ENCODE measurements at regions not wholly inside any gene's neighbourhood (a gene's known extent, or its start where the extent isn't known, plus 50 kb on each side); places are given as distances from the start of the nearest gene placed in this dataset.

DNA sequence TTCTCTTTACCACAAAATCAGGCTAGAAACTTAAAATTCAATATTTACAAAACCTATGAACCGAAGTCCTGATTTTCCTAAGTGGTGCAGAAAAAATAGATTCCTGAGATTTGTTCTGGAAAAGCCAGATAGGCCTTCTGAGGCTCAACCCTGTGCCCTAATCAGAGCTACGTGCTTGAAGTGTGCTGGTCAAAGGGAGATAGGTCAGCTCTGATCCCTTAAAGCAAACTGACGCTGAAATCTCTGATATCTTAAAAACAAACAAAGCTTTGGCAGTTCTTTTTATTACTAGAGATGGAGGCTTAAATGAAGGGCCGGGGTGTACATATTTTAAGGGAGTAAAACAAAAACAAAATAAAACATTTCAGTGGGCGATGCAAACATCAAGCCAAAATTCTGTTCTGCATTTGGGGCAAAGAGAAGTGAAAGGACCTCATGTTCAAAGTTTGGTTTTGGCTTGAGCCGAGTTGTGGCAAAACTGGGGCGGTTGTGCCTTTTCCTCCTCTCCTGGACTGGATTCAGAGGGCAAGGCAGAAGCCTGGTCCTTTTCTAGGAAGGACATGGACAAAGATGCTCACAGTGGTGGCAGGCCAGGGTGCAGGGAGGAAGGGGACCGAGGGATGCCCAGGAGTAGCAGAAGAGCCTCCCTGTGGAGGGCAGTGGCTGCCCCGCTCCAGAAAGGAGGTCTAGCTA lies 295.0 kb downstream of the CDCA7 start:
- DNase-seq, result no peak

DNA sequence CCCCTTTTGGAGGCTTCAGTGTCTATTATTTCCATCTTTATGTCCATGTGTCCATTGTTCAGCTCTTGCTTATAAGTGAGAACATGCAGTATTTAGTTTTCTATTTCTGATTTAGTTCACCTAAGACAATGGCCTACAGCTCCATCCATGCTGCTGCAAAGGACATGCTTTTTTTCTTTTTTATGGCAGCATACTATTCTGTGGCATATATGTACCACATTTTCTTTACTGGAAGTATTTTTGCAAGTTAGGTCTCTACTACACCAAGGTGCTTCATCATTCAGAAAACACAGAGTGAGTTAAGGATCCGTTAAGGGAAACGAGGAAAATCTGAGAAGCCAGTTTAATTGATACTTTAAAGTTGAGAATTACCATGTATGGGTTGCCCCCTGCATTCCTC lies 297.2 kb downstream of the CDCA7 start:
- DNase-seq, result no peak

DNA sequence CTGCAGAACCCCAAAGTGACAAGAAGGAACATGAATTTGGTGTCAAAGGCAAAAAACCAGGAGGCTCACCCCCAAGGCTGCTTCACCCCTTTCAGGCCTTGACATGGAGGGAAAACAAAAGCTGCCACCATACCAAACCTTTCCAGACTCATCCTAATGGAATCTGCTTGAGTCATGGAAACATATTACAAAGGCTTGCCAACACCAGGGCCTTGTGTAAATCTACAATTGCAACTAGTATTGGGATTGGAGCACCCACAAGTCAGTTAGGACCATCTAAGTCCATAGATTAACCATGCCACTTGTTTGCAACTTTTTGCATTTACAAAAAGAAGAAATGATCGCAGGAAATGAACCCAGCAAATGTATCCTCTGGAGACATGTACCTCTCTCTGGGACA lies 297.6 kb downstream of the CDCA7 start:
- DNase-seq, result no peak

DNA sequence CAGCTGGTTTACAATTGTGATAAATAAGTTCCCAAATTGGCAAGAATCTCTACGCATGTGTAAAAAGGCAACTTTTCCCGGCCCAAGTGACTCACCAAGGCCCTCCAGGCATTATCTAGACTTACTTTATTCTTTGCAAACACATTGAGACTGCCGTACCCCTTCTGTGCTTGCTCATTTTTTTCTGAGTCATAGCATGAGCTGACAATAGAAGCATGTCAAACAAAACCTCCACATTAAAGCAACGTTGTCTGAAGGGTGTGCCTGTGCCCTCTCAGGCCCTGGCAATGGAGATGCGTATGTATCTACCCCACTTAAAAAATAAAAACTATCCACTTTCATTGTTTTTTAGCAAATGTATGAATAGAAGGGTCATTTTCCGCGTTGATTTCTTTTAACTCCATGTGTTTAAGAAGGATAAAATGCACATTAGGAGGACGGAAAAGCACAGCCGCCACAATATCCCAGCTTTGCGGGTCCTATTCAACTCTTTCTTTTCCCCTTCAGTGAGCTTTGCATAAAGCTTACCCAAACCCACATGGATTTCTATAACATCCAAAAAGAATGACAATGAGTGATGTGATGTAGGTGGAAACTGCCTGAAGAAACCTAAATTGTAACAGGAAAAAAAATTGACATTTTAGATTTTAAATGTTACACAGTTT lies 298.2 kb downstream of the CDCA7 start:
- DNase-seq, result no peak

DNA sequence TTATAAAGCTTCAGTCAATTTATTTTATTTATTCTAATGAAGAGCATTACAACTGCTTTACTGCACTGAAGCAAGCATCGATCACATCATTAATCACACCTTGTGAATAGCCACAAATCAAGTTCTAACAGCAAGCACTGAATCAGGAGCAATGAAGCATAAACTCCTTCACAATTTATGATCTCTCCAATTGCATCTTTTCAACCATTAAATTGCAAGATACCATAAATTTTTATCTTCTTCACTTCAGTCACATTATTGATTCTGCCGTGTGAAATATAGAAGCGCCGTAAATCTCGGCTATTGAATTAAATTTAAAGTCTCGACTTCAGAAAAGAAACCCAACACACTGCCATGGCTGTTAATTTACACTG lies 298.7 kb downstream of the CDCA7 start:
- no peak for DNase-seq

DNA sequence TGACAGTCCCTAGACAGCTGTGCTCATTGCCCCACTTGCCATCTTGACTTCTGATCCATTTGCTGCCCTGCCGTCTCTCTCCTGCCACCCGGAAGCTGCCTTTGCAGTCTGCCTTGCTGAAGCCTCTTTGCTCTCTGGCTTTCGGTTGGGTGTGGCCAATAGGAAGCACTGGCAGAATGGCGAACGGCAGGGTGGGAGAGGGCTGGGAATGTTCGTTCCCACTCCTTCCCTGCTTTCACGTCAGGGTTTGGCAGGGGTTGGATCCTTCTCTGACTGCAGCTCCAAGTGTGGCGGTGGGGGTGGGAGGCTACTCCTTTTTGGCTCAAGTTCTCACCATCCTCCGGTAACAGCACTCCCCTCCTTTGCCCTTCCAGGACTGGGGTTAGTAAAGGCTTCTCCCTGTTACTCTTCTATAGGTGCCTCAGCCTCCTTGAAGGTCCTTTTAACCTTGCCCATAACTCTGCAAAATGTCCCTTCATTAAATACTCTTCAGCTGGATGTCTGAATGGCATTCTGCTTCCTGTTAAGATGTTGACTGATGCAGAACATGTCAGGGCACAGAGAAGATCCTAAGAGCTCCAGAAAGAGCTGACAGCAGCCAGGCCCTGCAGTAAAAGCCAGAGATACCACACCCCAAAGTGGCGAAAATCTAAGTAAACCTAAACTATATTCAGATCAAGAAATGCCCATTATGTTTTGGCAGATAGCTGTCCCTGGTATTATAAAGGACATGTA lies 299.7 kb downstream of the CDCA7 start:
- no peak for DNase-seq

DNA sequence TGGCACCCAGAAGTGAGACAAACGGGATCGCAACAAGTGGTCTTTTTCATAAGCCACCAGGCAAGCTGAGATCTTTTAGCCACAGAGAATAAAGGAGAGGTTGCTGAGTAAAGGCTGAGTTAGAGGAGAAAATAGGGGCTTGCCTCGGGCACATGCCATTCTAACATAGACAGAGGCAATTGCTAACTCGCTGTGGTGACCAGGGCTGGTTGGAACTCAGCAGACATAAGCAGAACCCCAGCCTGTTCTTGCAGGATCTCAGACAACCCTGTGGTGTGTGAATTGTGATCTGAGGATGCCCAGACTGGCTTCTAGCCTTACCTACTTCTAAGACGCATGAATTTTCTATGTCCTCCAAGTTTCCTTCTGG lies 300.2 kb downstream of the CDCA7 start:
- DNase-seq, result no peak

DNA sequence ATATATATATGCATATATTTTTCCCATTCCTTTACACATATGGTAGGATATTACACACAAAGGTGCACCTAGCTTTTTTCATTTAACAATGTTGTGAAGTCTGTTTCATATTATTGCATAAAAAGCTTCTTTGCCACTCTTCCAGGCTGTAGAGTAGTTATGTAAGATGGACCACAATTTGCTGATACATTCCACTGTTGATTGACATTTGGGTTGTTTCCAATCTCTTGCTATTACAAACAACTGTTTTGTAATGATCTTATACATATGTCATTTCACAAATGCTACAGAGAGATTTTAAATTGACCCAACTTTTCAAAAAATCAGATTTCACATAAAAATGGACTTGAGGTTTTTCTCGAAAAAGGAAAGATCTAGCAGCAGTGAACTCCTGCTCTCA lies 301.4 kb downstream of the CDCA7 start:
- no peak for DNase-seq

DNA sequence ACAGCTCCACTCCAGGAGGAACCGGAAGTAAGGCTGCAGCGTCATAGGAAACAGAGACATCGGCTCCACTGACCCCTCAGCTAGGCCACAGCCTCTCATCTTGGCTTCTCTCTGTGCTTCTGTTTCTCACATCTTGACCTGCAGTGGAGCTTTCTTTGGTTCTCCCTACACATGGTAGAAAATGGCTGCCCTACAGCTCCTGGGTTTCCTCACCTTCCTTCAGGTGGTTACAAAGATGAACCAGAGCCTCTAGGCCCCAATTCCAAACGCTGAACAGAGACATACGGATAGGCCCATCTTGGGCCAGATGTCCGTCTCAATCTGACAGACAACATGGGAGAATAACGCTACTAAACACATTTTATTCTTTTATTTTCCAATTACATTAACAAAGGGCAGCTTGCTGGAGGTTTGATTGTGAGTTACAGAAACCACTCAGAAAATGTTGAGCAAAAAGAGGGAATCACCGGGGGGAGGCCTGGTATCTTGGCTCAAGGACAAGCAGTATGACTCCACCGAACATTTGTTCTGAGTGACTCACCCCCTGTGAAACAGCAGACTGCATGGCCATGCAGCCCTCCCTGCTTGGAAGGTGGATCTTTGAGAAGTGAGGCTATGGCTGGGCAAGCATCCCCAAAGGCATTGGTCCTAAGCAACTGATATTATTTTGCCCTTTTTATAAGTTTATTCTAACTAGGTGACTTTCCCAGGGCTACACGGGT lies 303.5 kb downstream of the CDCA7 start:
- no peak for DNase-seq

DNA sequence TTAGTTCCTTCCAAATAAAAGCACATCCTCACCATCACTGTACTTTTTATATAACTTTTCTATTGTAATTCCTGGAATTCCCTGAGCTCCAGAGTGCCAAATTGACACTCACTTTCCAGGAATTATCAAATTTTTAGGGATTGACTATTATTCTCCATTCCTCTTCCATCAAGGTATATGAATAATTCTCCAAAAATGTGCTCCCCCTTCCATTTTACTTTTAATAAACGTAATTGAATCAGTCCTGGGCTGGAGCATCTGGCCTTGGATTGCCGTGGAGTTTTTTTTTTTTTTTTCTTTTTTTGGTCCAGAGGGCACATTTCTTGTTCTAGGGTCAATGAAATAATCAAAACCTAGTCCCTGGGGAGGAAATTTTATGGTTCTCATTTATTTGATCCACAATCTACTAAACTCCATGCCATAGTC lies 304.3 kb downstream of the CDCA7 start:
- no peak for DNase-seq

DNA sequence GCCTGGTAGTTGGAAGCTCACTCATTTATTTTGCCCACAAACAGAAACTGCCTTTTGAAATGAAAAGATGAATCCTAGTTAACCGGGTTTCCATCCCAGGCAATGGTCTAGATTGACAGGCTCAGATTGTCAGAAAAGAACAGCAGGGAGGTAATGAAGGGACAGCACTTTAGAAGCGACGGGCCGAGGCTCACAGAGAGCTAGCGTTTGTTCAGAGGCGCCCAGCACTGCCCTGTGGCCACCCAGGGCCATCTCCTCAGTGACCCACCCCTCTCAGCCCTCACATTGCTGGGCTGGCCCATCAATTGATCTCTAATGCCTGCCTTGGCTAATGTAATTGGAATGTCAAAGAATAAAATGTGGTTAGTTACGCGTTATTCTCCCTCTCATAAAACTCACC lies 304.8 kb downstream of the CDCA7 start:
- DNase-seq, result no peak

DNA sequence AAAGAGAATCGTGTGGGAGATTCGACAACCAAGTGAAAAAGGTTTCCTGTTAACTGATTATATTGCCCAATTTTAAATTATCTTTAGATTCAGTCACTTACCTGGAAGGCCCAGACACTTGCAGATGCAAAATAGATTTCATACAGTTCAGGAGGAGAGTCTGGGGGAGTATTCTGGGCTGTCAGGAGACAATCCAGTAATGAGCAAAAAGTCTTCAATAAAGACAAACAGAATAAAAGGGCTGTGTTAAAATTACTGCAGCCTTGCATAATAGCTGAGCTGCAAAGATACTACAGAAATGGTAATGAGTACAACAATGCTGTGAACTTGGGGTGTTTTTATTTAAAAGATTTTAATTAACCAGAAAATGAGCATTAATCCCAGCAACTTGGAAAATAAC lies 303.6 kb downstream of the SP3 start:
- no peak for DNase-seq

DNA sequence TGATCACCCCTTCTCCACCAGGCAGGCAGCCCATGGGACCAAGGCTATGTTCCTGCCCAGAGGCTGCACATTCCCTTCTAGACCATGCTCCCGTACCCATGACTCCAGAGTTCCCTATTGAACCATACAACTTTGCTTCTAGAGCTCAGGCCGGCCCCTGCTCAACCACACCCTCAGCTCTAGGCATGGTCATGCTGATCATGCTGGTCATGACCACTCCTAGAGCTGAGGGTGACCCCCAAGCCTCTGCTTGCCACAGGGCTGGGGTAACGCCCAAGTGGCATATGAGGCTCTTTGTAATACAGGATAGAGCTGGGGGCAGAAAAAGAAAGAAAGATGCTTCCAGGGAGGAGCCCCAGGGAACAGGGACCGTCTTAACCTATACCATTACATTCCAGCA lies 301.8 kb downstream of the SP3 start:
- DNase-seq, result no peak

DNA sequence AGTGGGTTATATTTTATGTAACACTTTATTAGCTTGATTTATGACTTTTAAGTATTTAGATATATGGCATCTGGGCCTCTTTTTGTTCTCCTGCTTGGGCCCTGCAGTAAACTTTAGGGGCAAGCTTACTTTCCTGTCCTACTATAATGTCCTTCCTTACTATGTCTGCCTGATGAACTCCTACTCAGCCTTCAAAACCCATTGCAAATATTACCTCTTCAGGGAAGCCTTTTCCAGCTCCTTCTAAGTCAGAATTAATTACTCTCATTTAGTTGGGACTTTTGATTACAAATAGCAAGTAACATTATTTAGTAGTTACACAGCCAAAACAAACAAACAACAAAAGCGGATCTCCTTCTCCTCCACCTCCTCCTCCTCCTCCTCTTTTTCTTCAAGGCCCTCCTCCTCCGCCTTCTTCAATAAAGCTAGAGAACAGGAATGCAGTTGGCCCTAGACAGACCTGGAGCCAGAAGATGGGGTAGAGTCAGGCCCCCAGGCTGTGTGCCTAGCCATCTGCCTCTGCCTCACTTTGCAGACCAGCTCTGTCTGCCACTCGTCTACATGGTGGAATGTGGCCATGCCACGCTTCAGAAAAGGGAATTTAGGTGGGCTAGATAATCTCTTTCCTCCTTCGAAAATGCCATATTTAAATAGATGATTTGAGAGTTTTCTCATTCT lies 301.2 kb downstream of the SP3 start:
- no peak for DNase-seq

DNA sequence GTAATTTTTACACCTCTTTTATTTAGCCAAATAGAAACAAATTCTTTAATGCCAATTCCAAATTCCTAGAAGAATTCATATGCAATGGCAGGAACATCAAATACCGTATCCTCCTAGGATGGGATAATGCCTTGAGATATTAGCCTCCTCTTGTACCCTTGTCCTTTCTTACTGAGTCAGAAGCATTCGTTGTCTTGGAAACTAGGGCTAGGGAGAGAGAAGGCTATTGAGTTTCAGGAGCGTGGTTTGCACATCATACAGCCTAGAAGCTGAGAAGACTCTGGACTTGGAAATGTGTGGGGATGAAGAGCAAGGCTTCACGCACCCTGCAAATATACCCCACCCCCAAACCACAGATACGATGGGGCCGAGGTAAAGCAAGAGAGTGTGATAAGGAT lies 300.7 kb downstream of the SP3 start:
- no peak for DNase-seq

DNA sequence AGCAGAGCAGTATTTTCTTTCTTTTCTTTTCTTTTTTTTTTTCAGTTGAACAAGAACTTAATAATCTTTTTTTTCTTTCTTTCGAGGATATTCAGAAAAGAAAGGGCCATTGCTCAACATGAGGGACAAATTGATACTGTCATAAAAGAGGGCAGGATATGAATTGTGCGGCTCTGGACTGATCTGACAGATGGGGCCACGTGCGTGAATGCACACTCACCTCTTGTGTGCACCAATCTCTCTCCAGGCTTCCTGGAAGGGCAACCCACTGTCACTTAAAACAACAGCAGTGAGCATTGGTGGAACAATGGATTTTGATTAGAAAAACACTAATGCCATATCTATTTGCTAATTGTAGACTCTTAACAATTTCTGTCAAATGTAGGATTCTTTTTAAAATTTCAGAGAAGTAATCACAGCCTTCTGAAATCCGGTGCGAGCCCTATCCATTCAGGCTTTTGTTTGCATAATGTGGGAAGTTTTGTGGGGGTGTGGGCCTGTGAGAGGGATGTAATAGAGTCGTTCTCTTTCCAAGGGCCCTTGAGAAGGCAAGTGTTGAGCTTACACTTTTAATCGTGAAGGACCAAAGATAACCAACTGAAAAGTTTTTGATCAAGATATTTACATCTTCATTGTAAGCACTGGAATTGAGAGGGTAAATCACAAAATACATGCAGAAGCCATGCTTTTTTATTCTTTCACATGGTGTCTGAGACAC lies 298.8 kb downstream of the SP3 start:
- DNase-seq, result no peak

DNA sequence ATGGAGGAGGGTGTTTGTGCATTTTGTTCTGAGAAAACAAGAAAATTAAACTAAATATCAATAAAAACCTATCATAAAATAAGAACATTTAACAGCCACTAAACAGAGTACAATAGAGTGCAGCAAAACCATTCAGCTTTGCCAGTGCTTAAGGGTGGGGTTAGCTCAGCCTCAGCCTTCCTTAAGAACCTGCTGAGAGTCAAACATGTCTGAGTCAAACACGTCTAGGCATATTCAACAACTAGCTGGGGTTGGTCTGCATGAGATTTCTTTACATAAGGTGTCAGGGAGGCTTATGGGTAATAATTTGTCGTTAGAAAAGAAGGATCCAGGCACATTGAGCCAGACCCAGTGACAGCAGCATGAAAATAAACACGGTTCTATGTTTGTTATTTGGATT lies 298.2 kb downstream of the SP3 start:
- DNase-seq, result no peak

DNA sequence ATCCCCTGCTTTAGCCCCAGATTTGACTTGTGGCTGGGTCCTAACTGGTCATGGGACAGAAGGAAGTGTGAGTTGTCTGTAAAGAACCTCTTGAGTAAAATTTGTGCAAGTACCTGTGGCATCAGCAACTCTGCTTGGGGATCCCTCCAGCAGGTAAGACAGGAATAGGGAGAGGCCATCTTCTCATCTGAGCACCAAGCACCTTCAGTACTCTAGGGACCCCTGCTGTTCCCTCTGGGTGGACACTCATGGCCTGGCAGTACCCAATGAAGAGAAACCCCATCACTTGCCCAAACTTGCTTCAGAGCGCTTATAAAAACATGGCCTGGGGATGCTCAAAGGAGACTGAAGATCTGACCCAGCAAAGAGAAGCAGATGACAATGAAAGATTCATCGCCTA lies 297.8 kb downstream of the SP3 start:
- no peak for DNase-seq

DNA sequence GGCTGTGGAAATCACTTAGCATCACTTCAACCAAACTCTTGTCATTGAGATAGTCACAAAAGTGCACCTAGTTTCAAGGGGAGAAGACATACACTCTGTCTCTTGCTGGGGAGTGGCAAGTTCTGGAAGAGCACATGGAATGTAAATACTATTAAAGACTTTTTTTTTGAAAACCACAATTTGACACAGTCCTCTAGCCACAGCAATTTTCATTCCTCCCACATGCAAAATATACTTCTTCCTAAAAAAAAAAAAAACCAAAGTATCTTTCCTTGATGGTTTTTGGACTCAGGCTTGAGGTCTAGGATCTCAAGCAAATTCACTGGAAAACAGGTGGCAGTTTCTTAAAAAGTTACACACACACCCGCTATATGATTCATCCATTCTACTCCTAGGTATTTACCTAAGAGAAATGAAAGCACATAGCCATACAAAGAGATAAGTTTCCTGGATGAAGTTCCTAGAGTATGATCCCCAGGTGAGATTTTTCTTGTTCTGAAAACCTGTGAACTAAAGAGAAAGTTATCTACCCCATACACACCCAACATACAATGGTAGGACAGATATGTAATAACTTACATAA lies 295.8 kb downstream of the SP3 start:
- no peak for DNase-seq

DNA sequence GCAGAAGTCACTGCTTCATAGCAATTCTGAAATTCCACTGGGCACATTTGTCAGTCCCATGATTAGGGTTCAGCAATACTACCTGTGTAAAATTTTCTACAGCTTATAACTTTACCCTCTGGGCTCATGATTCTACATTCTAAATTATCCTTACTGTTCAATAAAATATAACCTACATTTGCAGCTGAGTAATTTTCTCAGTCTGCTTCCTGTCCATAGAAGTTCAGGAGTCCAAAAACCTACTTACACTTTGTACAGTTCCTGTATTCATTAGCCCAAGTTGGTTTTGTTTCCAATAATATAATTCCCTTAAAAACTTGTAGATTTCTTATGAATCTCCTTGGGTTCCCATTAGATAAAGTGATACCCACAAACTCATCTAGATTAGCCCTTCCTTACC lies 295.3 kb downstream of the SP3 start:
- DNase-seq, result no peak

DNA sequence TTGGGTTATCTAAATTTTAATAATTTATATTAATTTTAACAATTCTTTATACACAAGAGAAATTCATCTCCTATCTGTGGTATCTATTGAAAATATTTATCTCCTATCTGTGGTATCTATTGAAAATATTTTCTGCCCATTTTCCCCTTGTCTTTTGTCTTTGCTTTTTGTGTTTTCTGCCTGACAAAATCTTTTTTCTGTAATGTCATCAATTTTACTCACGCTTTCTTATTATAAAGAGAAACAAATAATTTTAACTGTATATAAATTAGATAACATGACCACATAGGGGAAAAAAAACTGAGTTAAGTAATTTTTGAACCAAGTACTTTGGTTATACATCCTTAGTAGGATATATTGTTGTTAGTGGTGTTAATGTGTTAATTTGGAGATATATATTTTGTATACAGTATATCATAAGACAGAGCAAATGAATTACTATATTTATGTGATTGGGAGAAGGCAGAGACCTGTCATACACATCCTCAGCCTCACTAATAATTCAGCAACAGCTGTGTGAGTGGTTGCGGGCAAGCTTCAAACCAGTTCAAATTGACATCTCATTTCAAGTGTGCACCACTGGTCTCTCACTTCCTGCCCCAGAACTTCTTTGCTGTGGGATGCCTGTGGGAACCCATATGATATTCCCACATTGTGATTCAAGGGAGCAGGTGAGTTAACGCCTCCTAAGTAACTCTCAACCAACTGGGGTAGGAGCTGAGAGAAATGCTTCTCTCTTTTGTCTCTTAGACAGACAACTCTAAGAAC lies 292.4 kb downstream of the SP3 start:
- DNase-seq, result no peak

All from NCI-H2029 (cell line).